AG04450 (cell line): ENCODE measurements at regions not wholly inside any gene's neighbourhood (a gene's known extent, or its start where the extent isn't known, plus 50 kb on each side); places are given as distances from the start of the nearest gene placed in this dataset.

ENCODE experiments used
- CTCF ChIA-PET: fragments of 300-600, 350-600 bp; formaldehyde crosslinking; extraction: SDS; loops from one replicate; lab custom pipeline; 2022; ENCODE audit warnings: antibody characterized with exemption, inconsistent platforms; lab: Charles Lee
- POLR2A ChIA-PET: fragments of 350-600 bp; formaldehyde crosslinking; extraction: SDS; loops from one replicate; lab custom pipeline; 2021; ENCODE audit warnings: antibody characterized with exemption, inconsistent platforms; lab: Yijun Ruan, JAX
- DNase-seq: peaks from one replicate; pipeline ENCODE4 v3.0.0-alpha.2; 2011; ENCODE audit warnings: low read depth, low spot score
- H3K27ac ChIP-seq: one replicate; pipeline ENCODE4 v1.5.1; 2012; ENCODE audit warnings: low read depth, low read length, control low read depth
- H3K27me3 ChIP-seq: one replicate; pipeline ENCODE4 v1.6.0; 2012; ENCODE audit warnings: low read length; ENCODE audit not compliant: control insufficient read depth, insufficient read depth
- H3K4me3 ChIP-seq: 2 replicates; pipeline ENCODE4 v1.5.1; 2011; ENCODE audit warnings: mild to moderate bottlenecking, low read depth, low read length, control low read depth
- H3K9me3 ChIP-seq: 2 replicates; pipeline ENCODE4 v1.5.1; 2012; ENCODE audit warnings: low read length; ENCODE audit not compliant: control insufficient read depth, insufficient read depth
- CTCF ChIP-seq: IDR thresholded peaks from 2 replicates; pipeline ENCODE4 v1.5.1; 2011; ENCODE audit warnings: low read depth, low read length, control low read depth, inconsistent platforms
- small RNA-seq: library from RNA; depleted of rRNA; stranded (forward); fragments of <200 nt; gene quantifications from one replicate; pipeline ENCODE3, GENCODE V24; 2012; ENCODE audit warnings: low read depth; ENCODE audit not compliant: insufficient read length

GRCh38 chr5:59956130-59956783, 62.7 kb upstream of the PDE4D start:
- no peak for DNase-seq
- TF ChIP-seq CTCF = no peak
- ChIA-PET POLR2A (no interaction called here), CTCF (no interaction called here)
- no peaks in the 10 kb centered on the region for H3K27me3 ChIP-seq
- no peak overlapping the region for H3K4me3 ChIP-seq
- H3K9me3 ChIP-seq = no peaks in the 10 kb centered on the region
- H3K27ac ChIP-seq = no peak overlapping the region

- DNase-seq = no peak
- no peak overlapping the region for H3K4me3 ChIP-seq
- H3K27me3 ChIP-seq = no peaks in the 10 kb centered on the region
- no peak overlapping the region for H3K27ac ChIP-seq
- no peaks in the 10 kb centered on the region for H3K9me3 ChIP-seq
- no peak for TF ChIP-seq CTCF
- POLR2A ChIA-PET = no interaction called here
- CTCF ChIA-PET = no interaction called here
Observed at GRCh38 chr5:59955241-59955640, 61.7 kb upstream of the PDE4D start.

GRCh38 chr5:59943452-59944113, 50.1 kb upstream of the PDE4D start:
- no peak overlapping the region for H3K27ac ChIP-seq
- TF ChIP-seq CTCF = no peak
- CTCF ChIA-PET = no interaction called here
- no peak for DNase-seq
- H3K4me3 ChIP-seq = no peak overlapping the region
- POLR2A ChIA-PET = no interaction called here
- H3K9me3 ChIP-seq = no peaks in the 10 kb centered on the region
- H3K27me3 ChIP-seq = no peaks in the 10 kb centered on the region

Small RNA genes in the stretch of these regions (small RNA-seq; reads per million reads assigned to genes)
- 1.6 reads per million for gene RNU6-806P
